GM21723 (cell line): ENCODE measurements at regions not wholly inside any gene's neighbourhood (a gene's known extent, or its start where the extent isn't known, plus 50 kb on each side); places are given as distances from the start of the nearest gene placed in this dataset.
"Not testable (repeated sequence)": the region's sequence is repeated elsewhere in the genome, so short reads cannot be mapped to it uniquely, and the experiment has no call there.

ENCODE experiments used
- ATAC-seq: cut with Tn5 transposase; IDR thresholded peaks from one replicate; pipeline ENCODE4 v1.9.1; 2021; ENCODE audit warnings: mild to moderate bottlenecking, moderate library complexity; ENCODE audit not compliant: unreplicated experiment

GRCh38 chr10:55519264-55519663 is 718.2 kb upstream of the PCDH15 start:
- ATAC-seq, result no peak

- ATAC-seq, result not testable (repeated sequence)
Observed at GRCh38 chr10:55518416-55518815, 717.4 kb upstream of the PCDH15 start.

- no peak for ATAC-seq
Observed at GRCh38 chr10:55509168-55509567, 708.1 kb upstream of the PCDH15 start.

- ATAC-seq, result no peak
Observed at GRCh38 chr10:55500931-55501559, 700.0 kb upstream of the PCDH15 start.

- no peak for ATAC-seq
Observed at GRCh38 chr10:55497893-55498499, 697.0 kb upstream of the PCDH15 start.

GRCh38 chr10:55495555-55495954 is 694.5 kb upstream of the PCDH15 start:
- peak; percentile 56 for ATAC-seq

GRCh38 chr10:55491712-55492111 is 690.7 kb upstream of the PCDH15 start:
- no peak for ATAC-seq

- ATAC-seq, result no peak
Observed at GRCh38 chr10:55485827-55486226, 684.8 kb upstream of the PCDH15 start.

- ATAC-seq, result no peak
Observed at GRCh38 chr10:55476129-55476528, 675.1 kb upstream of the PCDH15 start.

- no peak for ATAC-seq
Observed at GRCh38 chr10:55474258-55474657, 673.2 kb upstream of the PCDH15 start.

- ATAC-seq, result no peak
Observed at GRCh38 chr10:55470840-55471239, 669.8 kb upstream of the PCDH15 start.

GRCh38 chr10:55466806-55467504 is 665.9 kb upstream of the PCDH15 start:
- no peak for ATAC-seq

GRCh38 chr10:55464083-55464482 is 663.1 kb upstream of the PCDH15 start:
- ATAC-seq, result no peak

GRCh38 chr10:55460008-55460407 is 659.0 kb upstream of the PCDH15 start:
- no peak for ATAC-seq

- no peak for ATAC-seq
Observed at GRCh38 chr10:55449981-55450380, 649.0 kb upstream of the PCDH15 start.

- no peak for ATAC-seq
Observed at GRCh38 chr10:55446441-55447002, 645.5 kb upstream of the PCDH15 start.

GRCh38 chr10:55441777-55442176 is 640.7 kb upstream of the PCDH15 start:
- ATAC-seq, result no peak

GRCh38 chr10:55426138-55426537 is 625.1 kb upstream of the PCDH15 start:
- ATAC-seq, result no peak

GRCh38 chr10:55410415-55410885 is 609.4 kb upstream of the PCDH15 start:
- ATAC-seq, result no peak

- no peak for ATAC-seq
Observed at GRCh38 chr10:55404094-55404493, 603.1 kb upstream of the PCDH15 start.

- ATAC-seq, result no peak
Observed at GRCh38 chr10:55400075-55400849, 599.2 kb upstream of the PCDH15 start.
